ENCODE measurements at regions not wholly inside any gene's neighbourhood (a gene's known extent, or its start where the extent isn't known, plus 50 kb on each side); places are given as distances from the start of the nearest gene placed in this dataset.

DNA sequence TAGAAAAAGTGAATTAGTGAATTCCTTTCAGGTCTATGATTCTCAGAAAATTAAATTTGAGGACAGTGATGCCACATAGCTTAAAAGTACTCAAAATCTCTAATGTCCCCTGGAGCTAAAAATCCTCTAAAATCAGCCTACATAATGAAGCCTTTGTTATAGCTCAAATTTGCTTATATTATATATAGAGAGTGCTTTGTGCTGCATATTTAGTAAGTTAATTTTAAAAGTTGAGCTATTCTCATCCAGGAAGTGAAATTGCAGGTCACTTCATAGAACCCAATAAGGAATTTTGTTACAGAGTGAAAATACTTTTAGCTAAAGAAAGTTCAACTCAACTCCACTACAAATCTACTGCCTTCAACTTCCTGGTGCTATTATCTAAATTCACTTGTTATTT, 507.5 kb upstream of the MAP3K7 start:
- TF ChIP-seq TAF1 (IDR thresholded peaks at IDR 0.05; ENCODE audit: low read depth, low read length) (no peak), BRCA1 (IDR thresholded peaks at IDR 0.05; ENCODE audit: low read depth, low read length) (no peak), EP300 (IDR thresholded peaks at IDR 0.05; ENCODE audit: borderline replicate concordance in 1 of 2, low read depth in 2 of 2, low read length in 2 of 2) (no peak), TCF12 (IDR thresholded peaks at IDR 0.05; ENCODE audit: low read depth, low read length) (no peak), PHF8 (conservative IDR thresholded peaks at IDR 0.05; ENCODE audit: low read depth, low read length) (no peak), FOSL1 (IDR thresholded peaks at IDR 0.05; ENCODE audit: insufficient read depth, low read depth, low read length) (no peak), POLR2A (IDR thresholded peaks at IDR 0.05; ENCODE audit: control extremely low read depth in 1 of 2, low read depth in 2 of 2, low read length in 2 of 2) (no peak)
- TF ChIP-seq, protein P1, sequence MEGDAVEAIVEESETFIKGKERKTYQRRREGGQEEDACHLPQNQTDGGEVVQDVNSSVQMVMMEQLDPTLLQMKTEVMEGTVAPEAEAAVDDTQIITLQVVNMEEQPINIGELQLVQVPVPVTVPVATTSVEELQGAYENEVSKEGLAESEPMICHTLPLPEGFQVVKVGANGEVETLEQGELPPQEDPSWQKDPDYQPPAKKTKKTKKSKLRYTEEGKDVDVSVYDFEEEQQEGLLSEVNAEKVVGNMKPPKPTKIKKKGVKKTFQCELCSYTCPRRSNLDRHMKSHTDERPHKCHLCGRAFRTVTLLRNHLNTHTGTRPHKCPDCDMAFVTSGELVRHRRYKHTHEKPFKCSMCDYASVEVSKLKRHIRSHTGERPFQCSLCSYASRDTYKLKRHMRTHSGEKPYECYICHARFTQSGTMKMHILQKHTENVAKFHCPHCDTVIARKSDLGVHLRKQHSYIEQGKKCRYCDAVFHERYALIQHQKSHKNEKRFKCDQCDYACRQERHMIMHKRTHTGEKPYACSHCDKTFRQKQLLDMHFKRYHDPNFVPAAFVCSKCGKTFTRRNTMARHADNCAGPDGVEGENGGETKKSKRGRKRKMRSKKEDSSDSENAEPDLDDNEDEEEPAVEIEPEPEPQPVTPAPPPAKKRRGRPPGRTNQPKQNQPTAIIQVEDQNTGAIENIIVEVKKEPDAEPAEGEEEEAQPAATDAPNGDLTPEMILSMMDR (IDR thresholded peaks at IDR 0.05; ENCODE audit: control extremely low read depth in 1 of 3, insufficient read depth in 1 of 3, low read depth in 1 of 3, low read length in 3 of 3), result no peak

Measured in H1 (cell line).